ENCODE measurements at regions not wholly inside any gene's neighbourhood (a gene's known extent, or its start where the extent isn't known, plus 50 kb on each side); places are given as distances from the start of the nearest gene placed in this dataset.

DNA sequence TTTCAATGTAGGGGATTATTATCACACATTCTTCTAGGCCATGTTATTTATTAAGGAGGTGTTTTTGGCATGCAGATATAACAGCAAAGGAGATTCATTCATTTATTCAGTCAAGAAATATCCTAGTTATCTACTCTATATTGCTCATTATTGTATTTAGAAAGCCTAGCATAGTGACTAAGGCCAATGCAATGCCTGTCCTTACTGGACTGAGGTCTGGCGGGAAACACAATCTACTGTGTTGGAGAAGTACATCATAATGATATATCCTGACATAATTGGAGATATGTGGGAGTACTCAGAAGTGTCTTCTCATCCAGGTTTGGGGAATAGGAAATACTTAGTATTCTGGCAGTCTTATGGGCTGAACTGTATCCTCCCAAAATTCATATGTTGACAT lies 421.5 kb upstream of the USP24 start:
- Histone ChIP-seq H4K20me1 (ENCODE audit: control insufficient read depth, extremely low read depth, insufficient read depth, low read length) (no peaks in the 10 kb centered on the region), H3K36me3 (ENCODE audit: control insufficient read depth, insufficient read depth, low read length) (no peaks in the 10 kb centered on the region), H3K27me3 (ENCODE audit: control insufficient read depth, insufficient read depth, low read length) (no peaks in the 10 kb centered on the region), H3K4me3 (replicated peaks in 1 of 4; ENCODE audit: control extremely low read depth in 1 of 4, insufficient read depth in 1 of 4, low read depth in 3 of 4, low read length in 4 of 4) (no peak overlapping the region), H3K79me2 (ENCODE audit: control insufficient read depth, insufficient read depth, low read length) (no peaks in the 10 kb centered on the region), H3K9ac (ENCODE audit: insufficient read depth, low read length) (no peak overlapping the region), H3K27ac (ENCODE audit: insufficient read depth, low read length) (no peak overlapping the region), H2AFZ (ENCODE audit: low read length) (no peak overlapping the region), H3K9me3 (ENCODE audit: control insufficient read depth, insufficient read depth, low read depth, low read length) (no peaks in the 10 kb centered on the region), H3K4me1 (ENCODE audit: control insufficient read depth, extremely low read depth, insufficient read depth, low read length) (peaks cover 22% of the 10 kb centered on the region), H3K4me2 (ENCODE audit: extremely low read depth, insufficient read depth, low read length) (no peak overlapping the region)
- TF ChIP-seq CTCF (conservative IDR thresholded peaks at IDR 0.05 in 1 of 2, IDR thresholded peaks at IDR 0.05 in 1 of 2; ENCODE audit: low read depth in 1 of 2, low read length in 2 of 2) (no peak), EZH2 (IDR thresholded peaks at IDR 0.05; ENCODE audit: low read length, missing control alignments) (no peak)
- DNase-seq (ENCODE audit: low read depth in 2 of 2): peak in 1 of 2 donors; percentile 78

GRCh38 chr1:55635856-55636255 lies 420.7 kb upstream of the USP24 start:
- H3K4me3 ChIP-seq (replicated peaks in 1 of 4; ENCODE audit: control extremely low read depth in 1 of 4, insufficient read depth in 1 of 4, low read depth in 3 of 4, low read length in 4 of 4): no peak overlapping the region
- H3K36me3 ChIP-seq (ENCODE audit: control insufficient read depth, insufficient read depth, low read length): no peaks in the 10 kb centered on the region
- no peaks in the 10 kb centered on the region for H3K9me3 ChIP-seq (ENCODE audit: control insufficient read depth, insufficient read depth, low read depth, low read length)
- TF ChIP-seq EZH2 (IDR thresholded peaks at IDR 0.05; ENCODE audit: low read length, missing control alignments) (no peak), CTCF (conservative IDR thresholded peaks at IDR 0.05 in 1 of 2, IDR thresholded peaks at IDR 0.05 in 1 of 2; ENCODE audit: low read depth in 1 of 2, low read length in 2 of 2) (no peak)
- H3K79me2 ChIP-seq (ENCODE audit: control insufficient read depth, insufficient read depth, low read length): no peaks in the 10 kb centered on the region
- H3K27ac ChIP-seq (ENCODE audit: insufficient read depth, low read length): peak overlapping the region; percentile 30
- H3K27me3 ChIP-seq (ENCODE audit: control insufficient read depth, insufficient read depth, low read length): no peaks in the 10 kb centered on the region
- H3K4me1 ChIP-seq (ENCODE audit: control insufficient read depth, extremely low read depth, insufficient read depth, low read length): peaks cover 19% of the 10 kb centered on the region
- no peak overlapping the region for H3K4me2 ChIP-seq (ENCODE audit: extremely low read depth, insufficient read depth, low read length)
- DNase-seq (ENCODE audit: low read depth in 2 of 2): peak; percentile 71 to 80
- H2AFZ ChIP-seq (ENCODE audit: low read length): no peak overlapping the region
- H3K9ac ChIP-seq (ENCODE audit: insufficient read depth, low read length): no peak overlapping the region
- no peaks in the 10 kb centered on the region for H4K20me1 ChIP-seq (ENCODE audit: control insufficient read depth, extremely low read depth, insufficient read depth, low read length)

DNA sequence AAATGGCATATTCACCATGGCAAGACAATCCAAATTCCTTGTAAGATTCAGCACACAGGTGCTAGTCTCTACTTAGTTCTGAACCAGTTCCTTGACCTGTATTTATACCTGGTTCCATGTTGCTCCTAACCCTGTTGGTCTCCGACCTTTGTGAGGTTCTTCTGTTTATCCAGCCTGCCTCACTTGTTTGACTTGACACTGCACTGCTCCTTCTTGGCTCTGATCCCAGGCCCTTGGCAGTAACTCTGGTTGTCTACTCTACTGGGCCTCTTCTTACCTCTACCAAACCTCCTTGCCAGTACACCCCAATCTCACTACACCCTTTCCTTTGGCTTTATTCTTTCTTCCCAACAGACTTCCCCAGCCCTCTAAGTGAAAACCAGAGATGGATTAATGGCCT lies 419.4 kb upstream of the USP24 start:
- Histone ChIP-seq H3K79me2 (ENCODE audit: control insufficient read depth, insufficient read depth, low read length) (no peaks in the 10 kb centered on the region), H3K27me3 (ENCODE audit: control insufficient read depth, insufficient read depth, low read length) (no peaks in the 10 kb centered on the region), H3K4me1 (ENCODE audit: control insufficient read depth, extremely low read depth, insufficient read depth, low read length) (peaks cover 19% of the 10 kb centered on the region), H3K4me3 (replicated peaks in 1 of 4; ENCODE audit: control extremely low read depth in 1 of 4, insufficient read depth in 1 of 4, low read depth in 3 of 4, low read length in 4 of 4) (no peak overlapping the region), H3K9ac (ENCODE audit: insufficient read depth, low read length) (no peak overlapping the region), H2AFZ (ENCODE audit: low read length) (no peak overlapping the region), H3K27ac (ENCODE audit: insufficient read depth, low read length) (no peak overlapping the region), H3K4me2 (ENCODE audit: extremely low read depth, insufficient read depth, low read length) (no peak overlapping the region), H3K9me3 (ENCODE audit: control insufficient read depth, insufficient read depth, low read depth, low read length) (no peaks in the 10 kb centered on the region), H3K36me3 (ENCODE audit: control insufficient read depth, insufficient read depth, low read length) (no peaks in the 10 kb centered on the region), H4K20me1 (ENCODE audit: control insufficient read depth, extremely low read depth, insufficient read depth, low read length) (no peaks in the 10 kb centered on the region)
- DNase-seq (ENCODE audit: low read depth in 2 of 2): no peak
- TF ChIP-seq EZH2 (IDR thresholded peaks at IDR 0.05; ENCODE audit: low read length, missing control alignments) (no peak), CTCF (conservative IDR thresholded peaks at IDR 0.05 in 1 of 2, IDR thresholded peaks at IDR 0.05 in 1 of 2; ENCODE audit: low read depth in 1 of 2, low read length in 2 of 2) (no peak)
